ENCODE measurements at regions not wholly inside any gene's neighbourhood (a gene's known extent, or its start where the extent isn't known, plus 50 kb on each side); places are given as distances from the start of the nearest gene placed in this dataset.

GRCh38 chr22:34797826-34798225 lies 268.1 kb upstream of the ISX start (continued):
- TF ChIP-seq ZBTB4 (CRISPR knock-in tag; IDR thresholded peaks at IDR 0.05; ENCODE audit: borderline replicate concordance) (no peak), ZNF501 (CRISPR knock-in tag; IDR thresholded peaks at IDR 0.05) (no peak), ZNF367 (CRISPR knock-in tag; IDR thresholded peaks at IDR 0.05; ENCODE audit: borderline replicate concordance) (no peak), YEATS4 (CRISPR knock-in tag; IDR thresholded peaks at IDR 0.05; ENCODE audit: borderline replicate concordance) (no peak), KLF11 (CRISPR knock-in tag; IDR thresholded peaks at IDR 0.05) (no peak), ZNF768 (CRISPR knock-in tag; IDR thresholded peaks at IDR 0.05) (no peak), HOXA9 (CRISPR knock-in tag; IDR thresholded peaks at IDR 0.05; ENCODE audit: borderline replicate concordance) (no peak), GTF2F1 (IDR thresholded peaks at IDR 0.05; ENCODE audit: low read length) (no peak), AGO2 (optimal IDR thresholded peaks at IDR 0.05; ENCODE audit: low read depth, low read length) (no peak), HDAC2 (CRISPR knock-in tag; IDR thresholded peaks at IDR 0.05) (no peak)
- TF ChIP-seq, protein P1, sequence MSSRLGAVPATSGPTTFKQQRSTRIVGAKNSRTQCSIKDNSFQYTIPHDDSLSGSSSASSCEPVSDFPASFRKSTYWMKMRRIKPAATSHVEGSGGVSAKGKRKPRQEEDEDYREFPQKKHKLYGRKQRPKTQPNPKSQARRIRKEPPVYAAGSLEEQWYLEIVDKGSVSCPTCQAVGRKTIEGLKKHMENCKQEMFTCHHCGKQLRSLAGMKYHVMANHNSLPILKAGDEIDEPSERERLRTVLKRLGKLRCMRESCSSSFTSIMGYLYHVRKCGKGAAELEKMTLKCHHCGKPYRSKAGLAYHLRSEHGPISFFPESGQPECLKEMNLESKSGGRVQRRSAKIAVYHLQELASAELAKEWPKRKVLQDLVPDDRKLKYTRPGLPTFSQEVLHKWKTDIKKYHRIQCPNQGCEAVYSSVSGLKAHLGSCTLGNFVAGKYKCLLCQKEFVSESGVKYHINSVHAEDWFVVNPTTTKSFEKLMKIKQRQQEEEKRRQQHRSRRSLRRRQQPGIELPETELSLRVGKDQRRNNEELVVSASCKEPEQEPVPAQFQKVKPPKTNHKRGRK (CRISPR knock-in tag; IDR thresholded peaks at IDR 0.05), result no peak
- TF ChIP-seq, protein P2, sequence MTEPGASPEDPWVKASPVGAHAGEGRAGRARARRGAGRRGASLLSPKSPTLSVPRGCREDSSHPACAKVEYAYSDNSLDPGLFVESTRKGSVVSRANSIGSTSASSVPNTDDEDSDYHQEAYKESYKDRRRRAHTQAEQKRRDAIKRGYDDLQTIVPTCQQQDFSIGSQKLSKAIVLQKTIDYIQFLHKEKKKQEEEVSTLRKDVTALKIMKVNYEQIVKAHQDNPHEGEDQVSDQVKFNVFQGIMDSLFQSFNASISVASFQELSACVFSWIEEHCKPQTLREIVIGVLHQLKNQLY (CRISPR knock-in tag; IDR thresholded peaks at IDR 0.05), result no peak
- TF ChIP-seq, protein P3, sequence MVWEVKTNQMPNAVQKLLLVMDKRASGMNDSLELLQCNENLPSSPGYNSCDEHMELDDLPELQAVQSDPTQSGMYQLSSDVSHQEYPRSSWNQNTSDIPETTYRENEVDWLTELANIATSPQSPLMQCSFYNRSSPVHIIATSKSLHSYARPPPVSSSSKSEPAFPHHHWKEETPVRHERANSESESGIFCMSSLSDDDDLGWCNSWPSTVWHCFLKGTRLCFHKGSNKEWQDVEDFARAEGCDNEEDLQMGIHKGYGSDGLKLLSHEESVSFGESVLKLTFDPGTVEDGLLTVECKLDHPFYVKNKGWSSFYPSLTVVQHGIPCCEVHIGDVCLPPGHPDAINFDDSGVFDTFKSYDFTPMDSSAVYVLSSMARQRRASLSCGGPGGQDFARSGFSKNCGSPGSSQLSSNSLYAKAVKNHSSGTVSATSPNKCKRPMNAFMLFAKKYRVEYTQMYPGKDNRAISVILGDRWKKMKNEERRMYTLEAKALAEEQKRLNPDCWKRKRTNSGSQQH (CRISPR knock-in tag; IDR thresholded peaks at IDR 0.05; ENCODE audit: low read depth), result no peak

Measured in HepG2 (cell line).